ENCODE measurements at regions not wholly inside any gene's neighbourhood (a gene's known extent, or its start where the extent isn't known, plus 50 kb on each side); places are given as distances from the start of the nearest gene placed in this dataset.

DNA sequence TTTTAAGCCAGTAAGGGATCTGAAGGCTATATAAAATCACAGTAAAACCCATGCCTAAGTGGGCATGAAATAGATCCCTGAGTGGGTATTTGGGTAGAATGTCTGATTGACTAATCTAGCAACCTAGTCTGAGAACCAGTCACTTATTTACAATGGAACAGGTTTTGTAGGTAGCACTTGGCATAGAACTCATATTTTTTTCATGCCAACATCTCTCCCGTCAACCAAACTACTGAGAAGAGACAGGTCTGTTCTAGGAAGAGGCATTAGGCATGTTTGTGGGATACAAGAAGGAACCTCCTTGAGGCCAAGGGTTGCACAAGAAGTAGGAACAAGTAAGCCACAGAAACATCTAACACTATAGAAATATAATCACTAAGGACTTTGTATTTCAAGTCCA is 840.4 kb upstream of the TENM4 start:
- H3K9me3 ChIP-seq (ENCODE audit: low read length) = peaks cover 6% of the 10 kb centered on the region; the same call in 1 of the 2 replicates
- 0% methylated on average over 1 of the region's 1 CpG for WGBS (ENCODE audit: low lambda C conversion rate)

DNA sequence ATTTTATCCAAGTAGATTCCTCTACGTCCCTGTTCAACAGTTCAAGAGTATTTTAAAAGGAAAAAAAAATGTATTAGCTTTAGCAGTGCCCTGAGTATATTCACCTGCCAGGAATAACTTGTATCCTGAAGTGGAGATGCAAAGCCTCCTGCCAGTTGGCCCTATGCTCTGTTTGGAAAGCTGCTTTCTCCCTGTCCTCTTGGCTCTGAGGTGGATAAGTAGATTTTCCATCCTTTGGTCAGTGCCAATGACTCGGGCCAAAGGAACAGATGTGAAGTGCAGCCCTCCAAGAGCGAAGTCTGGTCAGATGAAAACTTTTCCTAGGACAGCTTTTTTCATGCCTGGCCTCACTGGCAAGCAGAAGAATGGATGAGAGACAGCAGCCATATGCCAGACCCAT is 839.9 kb upstream of the TENM4 start:
- CTCF ChIA-PET (ENCODE audit: low intra/inter-chr PET ratio, low total read pairs) = no interaction called here
- in situ Hi-C loops (cut with HindIII; ENCODE audit: extremely low pct_ligation_motif_present, low pct_unique_long_range_greater_than_20kb) (no loop called here), intact Hi-C loops (cut with micrococcal nuclease; ENCODE audit: unreplicated experiment) (no loop called here)
- WGBS (ENCODE audit: low lambda C conversion rate) = 5% methylated on average over 3 of the region's 3 CpGs
- POLR2A ChIA-PET = no interaction called here
- FAIRE-seq (no peak), ATAC-seq (no peak), DNase-seq (ENCODE audit: low spot score) (no peak)
- no peaks in the 10 kb centered on the region for H4K20me1 ChIP-seq (ENCODE audit: insufficient read depth, low read length)
- no peaks in the 10 kb centered on the region for H3K4me1 ChIP-seq (ENCODE audit: insufficient read depth, low read length)
- no TSS peak for BruUV-seq (replicated peaks)
- H3K9ac ChIP-seq (ENCODE audit: insufficient read depth, low read depth, low read length) = no peak overlapping the region
- no peak overlapping the region for H3K4me3 ChIP-seq (replicated peaks in 1 of 3; ENCODE audit: insufficient read depth in 1 of 3, low read depth in 2 of 3, low read length in 3 of 3)
- no peak overlapping the region for H2AFZ ChIP-seq (ENCODE audit: low read length)
- no peaks in the 10 kb centered on the region for H3K36me3 ChIP-seq (replicated peaks in 1 of 2; ENCODE audit: control insufficient read depth in 1 of 2, insufficient read depth in 2 of 2, low read length in 2 of 2)
- H3K4me2 ChIP-seq (ENCODE audit: low read depth, low read length) = no peak overlapping the region
- peaks cover 6% of the 10 kb centered on the region; the same call in 1 of the 2 replicates for H3K9me3 ChIP-seq (ENCODE audit: low read length)
- H3K27me3 ChIP-seq (ENCODE audit: control insufficient read depth in 1 of 2, insufficient read depth in 2 of 2, low read length in 2 of 2) = no peaks in the 10 kb centered on the region
- H3K27ac ChIP-seq (ENCODE audit: extremely low read length, insufficient read depth, low read length) = no peak overlapping the region
- H3K79me2 ChIP-seq (ENCODE audit: insufficient read depth, low read length) = no peaks in the 10 kb centered on the region
- TF ChIP-seq PCBP2 (optimal IDR thresholded peaks at IDR 0.05; ENCODE audit: low read depth, low read length, poor library complexity, severe bottlenecking) (no peak), MXD4 (CRISPR knock-in tag; IDR thresholded peaks at IDR 0.05) (no peak), HMGA1 (CRISPR knock-in tag; conservative IDR thresholded peaks at IDR 0.05) (no peak), TP53 (CRISPR knock-in tag; conservative IDR thresholded peaks at IDR 0.05) (no peak), SRSF9 (IDR thresholded peaks at IDR 0.05; ENCODE audit: borderline replicate concordance, insufficient read depth, low read depth, low read length, poor library complexity, severe bottlenecking) (no peak), ESRRA (CRISPR knock-in tag; IDR thresholded peaks at IDR 0.05; ENCODE audit: low read depth) (no peak), ELF4 (CRISPR knock-in tag; IDR thresholded peaks at IDR 0.05; ENCODE audit: borderline replicate concordance) (no peak), HNRNPLL (IDR thresholded peaks at IDR 0.05; ENCODE audit: low read depth, low read length, poor library complexity, severe bottlenecking) (no peak), NCOA2 (CRISPR knock-in tag; IDR thresholded peaks at IDR 0.05) (no peak), SATB2 (CRISPR knock-in tag; IDR thresholded peaks at IDR 0.05) (no peak)
- TF ChIP-seq, protein P1, sequence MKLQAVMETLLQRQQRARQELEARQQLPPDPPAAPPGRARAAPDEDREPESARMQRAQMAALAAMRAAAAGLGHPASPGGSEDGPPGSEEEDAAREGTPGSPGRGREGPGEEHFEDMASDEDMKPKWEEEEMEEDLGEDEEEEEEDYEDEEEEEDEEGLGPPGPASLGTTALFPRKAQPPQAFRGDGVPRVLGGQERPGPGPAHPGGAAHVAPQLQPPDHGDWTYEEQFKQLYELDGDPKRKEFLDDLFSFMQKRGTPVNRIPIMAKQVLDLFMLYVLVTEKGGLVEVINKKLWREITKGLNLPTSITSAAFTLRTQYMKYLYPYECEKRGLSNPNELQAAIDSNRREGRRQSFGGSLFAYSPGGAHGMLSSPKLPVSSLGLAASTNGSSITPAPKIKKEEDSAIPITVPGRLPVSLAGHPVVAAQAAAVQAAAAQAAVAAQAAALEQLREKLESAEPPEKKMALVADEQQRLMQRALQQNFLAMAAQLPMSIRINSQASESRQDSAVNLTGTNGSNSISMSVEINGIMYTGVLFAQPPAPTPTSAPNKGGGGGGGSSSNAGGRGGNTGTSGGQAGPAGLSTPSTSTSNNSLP (IDR thresholded peaks at IDR 0.05; ENCODE audit: low read depth, low read length) = no peak

More for the DNA sequence above, 840.4 kb upstream of the TENM4 start:
- Histone ChIP-seq H3K4me1 (ENCODE audit: insufficient read depth, low read length) (no peaks in the 10 kb centered on the region), H3K4me3 (replicated peaks in 1 of 3; ENCODE audit: insufficient read depth in 1 of 3, low read depth in 2 of 3, low read length in 3 of 3) (no peak overlapping the region), H4K20me1 (ENCODE audit: insufficient read depth, low read length) (no peaks in the 10 kb centered on the region), H3K36me3 (replicated peaks in 1 of 2; ENCODE audit: control insufficient read depth in 1 of 2, insufficient read depth in 2 of 2, low read length in 2 of 2) (no peaks in the 10 kb centered on the region), H3K79me2 (ENCODE audit: insufficient read depth, low read length) (no peaks in the 10 kb centered on the region), H3K27me3 (ENCODE audit: control insufficient read depth in 1 of 2, insufficient read depth in 2 of 2, low read length in 2 of 2) (no peaks in the 10 kb centered on the region), H3K27ac (ENCODE audit: extremely low read length, insufficient read depth, low read length) (no peak overlapping the region), H3K4me2 (ENCODE audit: low read depth, low read length) (no peak overlapping the region), H2AFZ (ENCODE audit: low read length) (no peak overlapping the region), H3K9ac (ENCODE audit: insufficient read depth, low read depth, low read length) (no peak overlapping the region)
- CTCF ChIA-PET (ENCODE audit: low intra/inter-chr PET ratio, low total read pairs) = no interaction called here
- intact Hi-C loops (cut with micrococcal nuclease; ENCODE audit: unreplicated experiment) (no loop called here), in situ Hi-C loops (cut with HindIII; ENCODE audit: extremely low pct_ligation_motif_present, low pct_unique_long_range_greater_than_20kb) (no loop called here)
- BruUV-seq (replicated peaks) = no TSS peak
- FAIRE-seq (no peak), DNase-seq (ENCODE audit: low spot score) (no peak), ATAC-seq (no peak)
- TF ChIP-seq ZNF550 (CRISPR knock-in tag; IDR thresholded peaks at IDR 0.05; ENCODE audit: borderline replicate concordance) (no peak), ZKSCAN8 (CRISPR knock-in tag; IDR thresholded peaks at IDR 0.05; ENCODE audit: borderline replicate concordance) (no peak), ELF1 (CRISPR knock-in tag; IDR thresholded peaks at IDR 0.05) (no peak)
- TF ChIP-seq, protein P2, sequence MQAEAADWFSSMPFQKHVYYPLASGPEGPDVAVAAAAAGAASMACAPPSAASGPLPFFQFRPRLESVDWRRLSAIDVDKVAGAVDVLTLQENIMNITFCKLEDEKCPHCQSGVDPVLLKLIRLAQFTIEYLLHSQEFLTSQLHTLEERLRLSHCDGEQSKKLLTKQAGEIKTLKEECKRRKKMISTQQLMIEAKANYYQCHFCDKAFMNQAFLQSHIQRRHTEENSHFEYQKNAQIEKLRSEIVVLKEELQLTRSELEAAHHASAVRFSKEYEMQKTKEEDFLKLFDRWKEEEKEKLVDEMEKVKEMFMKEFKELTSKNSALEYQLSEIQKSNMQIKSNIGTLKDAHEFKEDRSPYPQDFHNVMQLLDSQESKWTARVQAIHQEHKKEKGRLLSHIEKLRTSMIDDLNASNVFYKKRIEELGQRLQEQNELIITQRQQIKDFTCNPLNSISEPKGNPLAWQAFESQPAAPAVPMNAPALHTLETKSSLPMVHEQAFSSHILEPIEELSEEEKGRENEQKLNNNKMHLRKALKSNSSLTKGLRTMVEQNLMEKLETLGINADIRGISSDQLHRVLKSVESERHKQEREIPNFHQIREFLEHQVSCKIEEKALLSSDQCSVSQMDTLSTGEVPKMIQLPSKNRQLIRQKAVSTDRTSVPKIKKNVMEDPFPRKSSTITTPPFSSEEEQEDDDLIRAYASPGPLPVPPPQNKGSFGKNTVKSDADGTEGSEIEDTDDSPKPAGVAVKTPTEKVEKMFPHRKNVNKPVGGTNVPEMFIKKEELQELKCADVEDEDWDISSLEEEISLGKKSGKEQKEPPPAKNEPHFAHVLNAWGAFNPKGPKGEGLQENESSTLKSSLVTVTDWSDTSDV (CRISPR knock-in tag; IDR thresholded peaks at IDR 0.05) = no peak
- TF ChIP-seq, protein P3, sequence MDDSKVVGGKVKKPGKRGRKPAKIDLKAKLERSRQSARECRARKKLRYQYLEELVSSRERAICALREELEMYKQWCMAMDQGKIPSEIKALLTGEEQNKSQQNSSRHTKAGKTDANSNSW (CRISPR knock-in tag; IDR thresholded peaks at IDR 0.05; ENCODE audit: borderline replicate concordance) = no peak
- POLR2A ChIA-PET = no interaction called here
